ENCODE measurements at regions not wholly inside any gene's neighbourhood (a gene's known extent, or its start where the extent isn't known, plus 50 kb on each side); places are given as distances from the start of the nearest gene placed in this dataset.

DNA sequence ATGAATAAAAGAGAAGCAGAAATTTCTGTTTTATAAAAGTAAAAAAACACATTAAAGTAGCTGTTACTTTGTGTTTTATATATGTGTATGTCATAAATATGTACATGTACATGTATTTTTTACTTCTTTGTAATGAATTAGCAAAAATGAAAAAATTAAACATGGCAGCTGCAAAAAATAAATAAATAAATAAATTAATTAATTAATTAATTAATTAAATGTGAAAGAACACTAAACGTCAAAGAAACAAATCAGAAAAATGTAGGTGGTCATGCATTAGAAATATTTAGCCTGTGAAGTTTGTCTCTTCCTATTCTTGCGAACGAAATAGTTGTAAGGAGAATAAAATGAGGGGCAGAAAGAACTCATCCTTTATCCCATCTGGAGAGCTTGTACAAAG lies 357.0 kb downstream of the ZIC4 start:
- TF ChIP-seq EZH2 (IDR thresholded peaks at IDR 0.05) (no peak), POLR2AphosphoS5 (IDR thresholded peaks at IDR 0.05; ENCODE audit: borderline replicate concordance, low read depth, low read length) (no peak)
